ENCODE measurements at regions not wholly inside any gene's neighbourhood (a gene's known extent, or its start where the extent isn't known, plus 50 kb on each side); places are given as distances from the start of the nearest gene placed in this dataset.

GRCh38 chr13:40488869-40489391, 177.5 kb downstream of the FOXO1 start:
- no peak for TF ChIP-seq CTCF (conservative IDR thresholded peaks at IDR 0.05)
- no peak for TF ChIP-seq ZFX (IDR thresholded peaks at IDR 0.05)

Data from C4-2B (cell line).